ENCODE measurements at regions not wholly inside any gene's neighbourhood (a gene's known extent, or its start where the extent isn't known, plus 50 kb on each side); places are given as distances from the start of the nearest gene placed in this dataset.

- TF ChIP-seq, protein P1, sequence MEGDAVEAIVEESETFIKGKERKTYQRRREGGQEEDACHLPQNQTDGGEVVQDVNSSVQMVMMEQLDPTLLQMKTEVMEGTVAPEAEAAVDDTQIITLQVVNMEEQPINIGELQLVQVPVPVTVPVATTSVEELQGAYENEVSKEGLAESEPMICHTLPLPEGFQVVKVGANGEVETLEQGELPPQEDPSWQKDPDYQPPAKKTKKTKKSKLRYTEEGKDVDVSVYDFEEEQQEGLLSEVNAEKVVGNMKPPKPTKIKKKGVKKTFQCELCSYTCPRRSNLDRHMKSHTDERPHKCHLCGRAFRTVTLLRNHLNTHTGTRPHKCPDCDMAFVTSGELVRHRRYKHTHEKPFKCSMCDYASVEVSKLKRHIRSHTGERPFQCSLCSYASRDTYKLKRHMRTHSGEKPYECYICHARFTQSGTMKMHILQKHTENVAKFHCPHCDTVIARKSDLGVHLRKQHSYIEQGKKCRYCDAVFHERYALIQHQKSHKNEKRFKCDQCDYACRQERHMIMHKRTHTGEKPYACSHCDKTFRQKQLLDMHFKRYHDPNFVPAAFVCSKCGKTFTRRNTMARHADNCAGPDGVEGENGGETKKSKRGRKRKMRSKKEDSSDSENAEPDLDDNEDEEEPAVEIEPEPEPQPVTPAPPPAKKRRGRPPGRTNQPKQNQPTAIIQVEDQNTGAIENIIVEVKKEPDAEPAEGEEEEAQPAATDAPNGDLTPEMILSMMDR (IDR thresholded peaks at IDR 0.05), result no peak
- TF ChIP-seq POLR2AphosphoS5 (IDR thresholded peaks at IDR 0.05; ENCODE audit: insufficient read depth in 1 of 2, low read depth in 1 of 2) (no peak), POLR2A (IDR thresholded peaks at IDR 0.05) (no peak)
Observed at GRCh38 chr6:126641641-126642040, 301.7 kb downstream of the CENPW start.
